ENCODE measurements at regions not wholly inside any gene's neighbourhood (a gene's known extent, or its start where the extent isn't known, plus 50 kb on each side); places are given as distances from the start of the nearest gene placed in this dataset.
"Not testable (repeated sequence)": the region's sequence is repeated elsewhere in the genome, so short reads cannot be mapped to it uniquely, and the experiment has no call there.

DNA sequence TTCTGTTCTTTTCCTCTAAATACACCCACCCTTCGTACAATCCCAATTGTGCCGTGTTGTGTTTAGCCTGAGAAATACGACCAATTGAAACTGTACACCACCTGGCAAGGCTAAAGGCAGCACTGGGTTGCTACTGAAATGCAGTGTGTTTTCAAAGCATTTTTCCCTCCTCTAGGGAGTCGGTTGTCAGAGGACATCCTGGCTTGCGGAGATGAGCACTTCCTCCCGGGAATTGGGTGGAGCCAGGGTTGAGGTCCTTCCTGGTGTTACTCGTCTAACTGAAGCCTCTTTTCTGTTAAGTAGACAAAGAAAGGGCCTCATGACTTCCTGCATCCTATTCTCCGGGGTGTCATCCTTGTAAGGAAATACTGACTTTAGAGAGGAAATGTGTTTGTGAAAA lies 133.5 kb downstream of the MTPAP start:
- H3K27ac Mint-ChIP-seq, result no peak overlapping the region
- peaks cover 4% of the 10 kb centered on the region for H3K4me1 Mint-ChIP-seq (ENCODE audit: low read depth)
- peaks cover 50% of the 10 kb centered on the region for H3K27me3 Mint-ChIP-seq (ENCODE audit: low read depth)
- H3K36me3 Mint-ChIP-seq (ENCODE audit: low read depth), result no peaks in the 10 kb centered on the region
- no peak overlapping the region for H3K4me3 Mint-ChIP-seq
- H3K9me3 Mint-ChIP-seq, result no peaks in the 10 kb centered on the region

DNA sequence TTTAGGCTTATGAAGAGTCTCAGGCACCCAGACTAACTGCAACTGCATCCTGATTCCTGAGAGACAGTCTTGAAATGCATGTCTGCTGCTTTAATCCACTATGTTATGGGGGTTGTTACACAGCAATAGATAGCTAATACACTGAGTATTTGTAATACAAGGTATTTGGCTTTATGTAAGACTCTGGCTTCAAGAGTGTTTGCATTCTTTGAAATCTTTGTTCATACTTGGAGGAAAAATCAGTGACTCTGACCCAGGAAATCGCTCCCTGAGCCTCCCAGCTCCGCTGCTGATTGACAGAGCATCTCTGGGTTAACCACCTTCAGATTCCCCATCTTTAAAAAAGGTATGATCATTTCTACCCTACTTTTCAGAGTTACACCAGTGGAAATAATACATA lies 133.9 kb downstream of the MTPAP start:
- Mint-ChIP-seq H3K9me3 (no peaks in the 10 kb centered on the region), H3K27ac (no peak overlapping the region), H3K27me3 (ENCODE audit: low read depth) (peaks cover 50% of the 10 kb centered on the region), H3K36me3 (ENCODE audit: low read depth) (no peaks in the 10 kb centered on the region), H3K4me3 (no peak overlapping the region), H3K4me1 (ENCODE audit: low read depth) (peaks cover 4% of the 10 kb centered on the region)

DNA sequence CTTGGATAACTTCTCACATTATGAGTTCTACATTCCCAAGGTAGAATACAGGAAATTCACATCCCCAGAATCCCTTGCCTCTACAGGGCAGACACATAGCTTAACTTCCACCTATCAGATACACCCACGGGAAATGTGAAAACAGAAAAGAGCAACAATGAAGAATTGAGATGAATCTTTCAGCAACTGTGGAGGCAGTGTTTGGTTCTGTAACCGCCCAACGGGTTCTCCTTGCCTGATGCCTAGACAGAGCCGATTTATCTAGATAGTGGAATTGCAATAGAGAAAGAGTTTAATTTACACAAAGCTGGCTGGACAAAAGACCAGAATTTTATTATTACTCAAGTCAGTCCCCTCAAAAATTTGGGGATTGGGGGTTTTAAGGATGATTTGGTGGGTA lies 138.8 kb downstream of the MTPAP start:
- H3K4me1 Mint-ChIP-seq (ENCODE audit: low read depth), result no peaks in the 10 kb centered on the region
- peaks cover 35% of the 10 kb centered on the region for H3K27me3 Mint-ChIP-seq (ENCODE audit: low read depth)

DNA sequence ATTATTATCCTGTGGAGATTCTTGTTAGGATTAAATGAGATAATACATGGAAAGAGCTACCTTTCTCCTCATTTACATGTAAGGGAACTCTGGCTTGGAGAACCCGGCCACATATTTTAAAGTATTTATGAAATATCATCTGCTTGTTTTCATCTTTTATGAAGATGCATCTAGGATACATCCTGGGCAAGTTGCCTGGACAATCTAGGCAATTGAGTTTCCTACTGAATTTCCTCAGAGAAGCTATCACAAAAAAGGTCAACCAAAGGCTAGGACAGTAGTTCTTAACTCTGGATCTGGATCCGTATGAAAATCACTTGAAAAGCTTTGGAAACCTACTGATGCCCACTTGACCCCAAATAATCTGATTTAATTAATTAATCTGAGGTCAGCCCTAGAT lies 140.7 kb downstream of the MTPAP start:
- H3K36me3 Mint-ChIP-seq (ENCODE audit: low read depth), result no peaks in the 10 kb centered on the region
- H3K27me3 Mint-ChIP-seq (ENCODE audit: low read depth), result peaks cover 26% of the 10 kb centered on the region
- no peak overlapping the region for H3K27ac Mint-ChIP-seq
- no peak overlapping the region for H3K4me3 Mint-ChIP-seq
- no peaks in the 10 kb centered on the region for H3K4me1 Mint-ChIP-seq (ENCODE audit: low read depth)
- peaks cover 7% of the 10 kb centered on the region for H3K9me3 Mint-ChIP-seq

More for the DNA sequence above, 138.8 kb downstream of the MTPAP start:
- H3K27ac Mint-ChIP-seq, result no peak overlapping the region
- H3K9me3 Mint-ChIP-seq, result no peaks in the 10 kb centered on the region
- H3K4me3 Mint-ChIP-seq, result no peak overlapping the region
- no peaks in the 10 kb centered on the region for H3K36me3 Mint-ChIP-seq (ENCODE audit: low read depth)

DNA sequence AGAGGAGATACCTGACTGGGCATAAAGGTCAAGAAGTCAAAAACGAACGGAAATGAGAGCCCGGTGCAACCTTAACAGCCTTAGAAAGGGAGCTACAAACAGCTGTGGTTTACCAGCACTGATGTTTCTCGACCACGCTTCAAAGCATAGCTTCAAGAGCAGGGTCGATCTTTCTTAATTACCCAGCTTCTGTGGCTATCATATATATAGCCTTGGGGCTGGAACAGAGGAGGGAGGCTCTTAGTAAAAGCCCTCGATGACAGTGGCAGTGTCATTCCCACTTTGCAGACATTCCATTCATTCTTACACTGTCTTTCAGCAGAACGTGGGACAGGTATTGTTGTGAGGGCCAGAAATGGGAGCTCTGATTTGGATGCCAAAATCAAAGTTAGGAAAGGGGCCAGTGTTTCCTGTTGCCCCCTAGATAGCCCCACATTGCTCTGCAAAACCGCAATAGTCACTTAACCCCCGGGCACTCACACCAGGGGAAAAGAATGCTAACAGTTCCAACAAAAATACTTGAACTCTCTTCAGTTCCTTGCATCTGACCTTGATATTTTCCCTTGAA lies 141.5 kb downstream of the MTPAP start:
- no peaks in the 10 kb centered on the region for H3K4me1 Mint-ChIP-seq (ENCODE audit: low read depth)
- peaks cover 8% of the 10 kb centered on the region for H3K9me3 Mint-ChIP-seq
- H3K27me3 Mint-ChIP-seq (ENCODE audit: low read depth), result peaks cover 26% of the 10 kb centered on the region
- no peak overlapping the region for H3K27ac Mint-ChIP-seq
- no peaks in the 10 kb centered on the region for H3K36me3 Mint-ChIP-seq (ENCODE audit: low read depth)
- no peak overlapping the region for H3K4me3 Mint-ChIP-seq

DNA sequence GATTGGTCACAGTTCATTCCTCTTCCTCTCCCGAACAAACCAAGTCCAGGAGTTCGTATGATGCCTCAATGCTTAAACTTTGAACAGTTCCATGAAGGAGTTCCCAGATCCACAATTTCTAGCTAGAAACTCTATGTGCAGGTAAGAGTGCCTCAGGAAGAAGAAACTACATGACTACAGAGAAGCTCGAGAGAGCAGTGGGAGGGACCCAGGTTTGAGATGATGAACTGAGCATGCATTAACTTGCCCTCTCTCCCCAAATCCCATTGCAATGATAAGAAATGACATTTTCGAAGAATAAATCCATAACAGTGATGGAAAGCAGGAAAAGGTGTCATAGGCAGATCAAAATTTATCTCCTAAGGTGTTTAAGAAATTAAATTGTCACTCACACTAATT lies 140.6 kb upstream of the JCAD start:
- Mint-ChIP-seq H3K27me3 (ENCODE audit: low read depth) (peaks cover 35% of the 10 kb centered on the region), H3K36me3 (ENCODE audit: low read depth) (no peaks in the 10 kb centered on the region), H3K27ac (no peak overlapping the region), H3K4me1 (ENCODE audit: low read depth) (no peaks in the 10 kb centered on the region), H3K4me3 (no peak overlapping the region), H3K9me3 (peaks cover 8% of the 10 kb centered on the region)

DNA sequence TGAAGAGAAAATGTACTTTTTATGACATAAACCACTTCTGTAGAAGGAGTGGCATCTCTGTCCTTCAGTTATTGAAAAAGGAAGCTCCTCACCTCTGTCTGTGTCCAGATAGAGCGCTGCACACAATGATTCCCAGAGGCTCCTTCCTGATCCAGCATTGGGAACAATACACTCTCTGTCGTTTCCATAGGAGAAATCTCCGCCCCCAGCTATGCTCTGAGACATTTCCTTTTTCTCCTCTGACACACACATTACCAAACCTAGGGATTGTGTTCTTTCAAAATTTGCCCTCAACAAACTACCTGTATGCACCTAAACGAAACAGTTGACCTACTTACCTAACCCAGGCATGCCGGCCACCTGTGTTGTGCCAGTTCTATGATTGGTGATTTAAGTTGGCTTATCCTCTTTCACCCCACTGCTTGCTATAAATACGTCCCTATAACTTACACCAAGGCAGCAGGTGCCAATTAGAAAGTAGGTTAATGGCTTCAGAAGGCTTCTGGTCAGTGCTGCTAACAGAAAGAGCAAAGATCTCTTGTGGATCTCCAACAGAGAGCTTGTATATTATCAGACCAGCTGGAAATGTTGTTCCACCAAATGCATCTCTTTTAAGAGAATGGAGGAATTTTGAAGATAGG lies 140.1 kb upstream of the JCAD start:
- peaks cover 8% of the 10 kb centered on the region for H3K9me3 Mint-ChIP-seq

DNA sequence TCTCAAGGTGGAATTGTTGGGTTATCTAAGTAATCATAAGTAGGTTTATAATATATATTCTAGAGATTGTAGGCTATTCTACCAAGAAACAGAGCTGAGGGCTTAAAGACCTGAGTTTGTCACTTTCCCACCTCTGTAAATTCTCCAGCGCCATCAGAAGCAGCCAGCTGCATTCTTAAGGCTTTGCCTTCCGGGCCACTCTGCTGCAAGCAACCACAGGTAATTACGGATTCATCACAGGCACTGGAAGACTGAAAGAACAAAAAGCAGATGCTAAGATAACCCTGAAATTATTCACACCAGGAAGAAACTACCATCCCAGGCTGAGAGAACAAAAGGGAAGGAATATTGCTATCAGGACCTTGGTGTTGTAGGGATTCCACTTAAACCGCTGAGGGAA lies 137.8 kb upstream of the JCAD start:
- Mint-ChIP-seq H3K27ac (no peak overlapping the region), H3K4me1 (ENCODE audit: low read depth) (peaks cover 6% of the 10 kb centered on the region), H3K36me3 (ENCODE audit: low read depth) (no peaks in the 10 kb centered on the region), H3K9me3 (no peaks in the 10 kb centered on the region), H3K27me3 (ENCODE audit: low read depth) (peaks cover 51% of the 10 kb centered on the region), H3K4me3 (no peak overlapping the region)

More for the DNA sequence above, 140.1 kb upstream of the JCAD start:
- H3K27me3 Mint-ChIP-seq (ENCODE audit: low read depth), result peaks cover 37% of the 10 kb centered on the region
- no peaks in the 10 kb centered on the region for H3K36me3 Mint-ChIP-seq (ENCODE audit: low read depth)
- no peak overlapping the region for H3K27ac Mint-ChIP-seq
- no peaks in the 10 kb centered on the region for H3K4me1 Mint-ChIP-seq (ENCODE audit: low read depth)
- no peak overlapping the region for H3K4me3 Mint-ChIP-seq

DNA sequence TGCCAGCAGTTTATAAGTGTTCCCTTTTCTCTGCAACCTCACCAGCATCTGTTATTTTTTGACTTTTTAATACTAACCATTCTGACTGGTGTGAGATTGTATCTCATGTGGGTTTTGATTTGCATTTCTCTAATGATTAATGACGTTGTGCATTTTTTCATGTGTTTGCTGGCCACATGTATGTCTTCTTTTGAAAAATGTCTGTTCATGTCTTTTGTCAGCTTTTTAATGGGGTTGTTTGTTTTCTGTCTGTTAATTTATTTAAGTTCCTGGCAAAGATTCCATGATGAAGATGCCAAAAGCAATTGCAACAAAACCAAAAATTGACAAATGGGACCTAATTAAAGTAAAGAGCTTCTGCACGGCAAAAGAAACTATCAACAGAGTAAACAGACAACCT lies 137.2 kb upstream of the JCAD start:
- not testable (repeated sequence) for H3K4me1 Mint-ChIP-seq (ENCODE audit: low read depth); H3K4me3 Mint-ChIP-seq; H3K36me3 Mint-ChIP-seq (ENCODE audit: low read depth); H3K9me3 Mint-ChIP-seq; H3K27ac Mint-ChIP-seq
- peaks cover 51% of the 10 kb centered on the region for H3K27me3 Mint-ChIP-seq (ENCODE audit: low read depth)

DNA sequence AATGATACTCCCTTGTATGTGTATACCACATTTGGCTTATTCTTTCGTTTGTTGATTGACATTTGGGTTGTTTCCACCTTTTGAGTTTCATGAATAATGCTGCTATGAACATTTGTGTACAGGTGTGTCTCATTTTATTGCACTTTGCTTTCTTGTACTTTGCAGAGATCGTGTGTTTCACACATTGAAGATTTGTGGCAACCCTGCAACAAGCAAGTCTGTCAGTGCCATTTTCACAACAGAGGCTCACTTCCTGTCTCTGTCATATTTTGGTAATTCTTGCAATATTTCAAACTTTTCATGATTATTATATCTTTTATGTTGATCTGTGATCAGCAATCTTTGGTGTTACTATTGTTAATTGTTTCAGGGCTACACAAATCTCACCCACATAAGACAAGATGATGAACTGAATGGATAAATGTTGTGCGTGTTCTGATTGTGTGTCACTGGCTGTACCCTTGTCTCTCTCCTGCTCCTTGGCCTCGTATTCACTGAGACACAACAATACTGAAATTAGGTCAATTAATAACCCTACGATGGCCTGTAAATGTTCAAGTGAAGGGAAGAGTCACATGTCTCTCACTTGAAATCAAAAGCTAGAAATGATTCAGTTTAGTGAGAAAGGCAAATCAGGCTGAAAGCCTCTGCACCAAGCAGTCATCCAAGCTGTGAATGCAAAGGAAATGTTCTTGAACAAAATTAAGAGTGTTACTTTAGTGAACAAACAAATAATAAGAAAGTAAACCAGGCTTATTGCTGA lies 133.6 kb upstream of the JCAD start:
- Mint-ChIP-seq H3K4me3 (no peak overlapping the region), H3K36me3 (ENCODE audit: low read depth) (no peaks in the 10 kb centered on the region), H3K27me3 (ENCODE audit: low read depth) (peaks cover 35% of the 10 kb centered on the region), H3K4me1 (ENCODE audit: low read depth) (peaks cover 6% of the 10 kb centered on the region), H3K27ac (no peak overlapping the region), H3K9me3 (no peaks in the 10 kb centered on the region)

DNA sequence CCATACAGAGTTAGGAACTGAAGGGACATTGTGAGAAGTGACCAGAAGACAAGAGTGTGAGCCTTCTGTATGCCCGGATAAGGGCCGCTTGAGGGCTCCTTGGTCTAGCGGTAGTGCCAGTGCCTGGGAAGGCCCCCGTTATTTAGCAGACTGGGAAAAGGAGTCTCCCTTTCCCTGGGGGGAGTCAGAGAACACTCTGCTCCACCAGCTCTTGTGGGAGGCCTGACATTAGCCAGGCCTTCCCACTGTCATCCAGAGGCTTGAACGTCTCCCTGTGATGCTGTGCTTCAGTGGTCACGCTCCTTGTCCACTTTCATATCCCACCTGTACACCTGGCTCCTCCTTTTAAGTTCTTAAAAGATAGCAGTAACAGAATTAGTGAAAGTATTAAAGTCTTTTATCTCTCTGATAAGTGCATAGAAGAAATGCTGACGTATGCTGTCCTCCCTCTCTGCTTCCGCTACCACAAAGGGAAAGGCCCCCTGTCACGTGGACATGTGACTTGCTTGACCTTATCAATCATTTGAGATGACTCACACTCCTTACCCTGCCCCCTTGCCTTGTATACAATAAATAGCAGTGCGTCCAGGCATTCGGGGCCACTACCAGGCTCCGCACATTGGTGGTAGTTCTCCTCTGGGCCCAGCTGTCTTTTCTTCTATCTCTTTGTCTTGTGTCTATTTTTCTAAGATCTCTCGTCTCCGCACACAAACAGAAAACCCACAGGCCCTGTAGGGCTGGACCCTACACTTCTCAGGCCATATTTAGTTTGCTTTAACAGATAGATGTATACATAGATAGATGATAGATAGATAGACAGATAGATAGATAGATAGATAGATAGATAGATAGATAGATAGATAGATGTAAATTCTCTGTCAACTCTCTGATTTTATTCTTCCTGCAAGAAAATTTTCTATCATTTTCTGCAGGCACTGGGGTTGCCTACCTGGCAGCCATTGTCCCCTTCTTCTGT lies 131.5 kb upstream of the JCAD start:
- no peak overlapping the region for H3K4me3 Mint-ChIP-seq
- no peak overlapping the region for H3K27ac Mint-ChIP-seq
- no peaks in the 10 kb centered on the region for H3K9me3 Mint-ChIP-seq
- peaks cover 23% of the 10 kb centered on the region for H3K27me3 Mint-ChIP-seq (ENCODE audit: low read depth)
- no peaks in the 10 kb centered on the region for H3K36me3 Mint-ChIP-seq (ENCODE audit: low read depth)
- peaks cover 6% of the 10 kb centered on the region for H3K4me1 Mint-ChIP-seq (ENCODE audit: low read depth)

DNA sequence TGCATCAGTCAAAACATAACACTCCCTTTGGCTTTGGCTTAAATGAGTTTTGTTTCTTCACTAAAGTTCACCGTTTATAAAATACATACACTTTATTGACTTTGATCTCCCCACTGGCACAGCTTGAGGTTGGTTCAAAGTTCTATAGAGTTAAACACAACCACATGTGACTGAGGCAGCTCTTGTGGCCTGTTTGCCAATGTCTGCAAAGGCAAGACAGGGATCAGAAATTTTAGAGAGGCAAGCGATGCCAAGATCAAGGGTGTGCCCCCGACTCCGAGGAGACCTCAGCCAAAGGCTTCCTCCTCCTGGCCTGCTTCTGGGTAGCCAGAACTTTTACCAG lies 129.8 kb upstream of the JCAD start:
- no peaks in the 10 kb centered on the region for H3K9me3 Mint-ChIP-seq
- peaks cover 19% of the 10 kb centered on the region for H3K27me3 Mint-ChIP-seq (ENCODE audit: low read depth)
- no peaks in the 10 kb centered on the region for H3K36me3 Mint-ChIP-seq (ENCODE audit: low read depth)
- H3K4me1 Mint-ChIP-seq (ENCODE audit: low read depth), result peaks cover 6% of the 10 kb centered on the region
- H3K4me3 Mint-ChIP-seq, result no peak overlapping the region
- H3K27ac Mint-ChIP-seq, result no peak overlapping the region

DNA sequence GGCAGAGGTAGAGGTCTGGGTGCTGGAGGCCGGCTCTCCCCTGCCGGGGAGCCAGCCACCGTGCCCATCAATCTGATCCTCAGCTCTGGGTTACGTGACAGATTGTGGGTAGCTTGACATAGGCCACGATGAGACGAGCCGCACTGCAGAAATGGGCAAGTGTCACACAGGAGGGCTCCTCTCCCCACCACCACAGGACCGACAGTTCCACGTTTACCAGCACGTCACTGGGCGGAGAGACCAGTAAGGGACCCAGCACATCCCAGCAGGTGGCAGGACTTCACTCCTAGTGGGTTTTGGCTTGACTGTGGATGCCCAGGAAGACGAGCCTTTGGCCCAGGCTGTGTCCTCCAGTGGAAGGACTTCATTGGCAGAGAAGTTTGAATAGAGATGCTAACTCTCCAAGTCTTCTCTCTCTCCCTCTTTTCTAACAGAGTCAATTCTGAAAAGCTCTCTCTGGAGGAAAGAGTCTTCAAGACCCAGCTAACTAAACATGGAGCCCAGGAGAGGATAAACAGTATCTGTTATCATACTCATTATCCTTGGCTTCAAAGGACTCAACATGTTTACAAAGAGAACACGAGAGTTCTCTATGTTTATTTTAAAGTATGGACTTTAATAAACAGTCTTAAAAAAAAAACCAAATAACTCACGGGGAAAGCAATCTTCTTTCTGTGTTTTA lies 129.3 kb upstream of the JCAD start:
- Mint-ChIP-seq H3K4me1 (ENCODE audit: low read depth) (peaks cover 6% of the 10 kb centered on the region), H3K36me3 (ENCODE audit: low read depth) (no peaks in the 10 kb centered on the region), H3K4me3 (no peak overlapping the region), H3K9me3 (no peaks in the 10 kb centered on the region), H3K27ac (no peak overlapping the region), H3K27me3 (ENCODE audit: low read depth) (peaks cover 16% of the 10 kb centered on the region)

DNA sequence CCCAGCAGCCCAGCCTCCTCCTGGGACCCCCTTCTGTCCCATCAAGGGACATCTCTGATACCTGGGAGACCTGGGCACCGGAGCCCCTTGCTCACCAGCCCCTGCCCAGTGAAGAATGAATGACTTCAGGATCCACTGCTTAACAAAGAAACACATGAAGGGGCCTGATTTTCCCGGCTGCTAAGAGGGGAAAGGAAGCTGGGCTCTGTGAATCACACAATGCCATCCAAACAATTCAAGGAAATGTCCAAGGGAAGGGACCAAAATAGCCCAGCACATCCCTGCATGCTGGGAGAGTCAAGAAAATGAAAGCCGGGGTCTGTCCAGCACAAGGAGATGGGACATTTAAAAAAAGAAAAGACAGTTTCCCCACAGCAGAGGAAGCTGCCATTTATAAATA lies 128.7 kb upstream of the JCAD start:
- Mint-ChIP-seq H3K4me3 (no peak overlapping the region), H3K27ac (no peak overlapping the region), H3K4me1 (ENCODE audit: low read depth) (peaks cover 3% of the 10 kb centered on the region), H3K36me3 (ENCODE audit: low read depth) (no peaks in the 10 kb centered on the region), H3K27me3 (ENCODE audit: low read depth) (peaks cover 13% of the 10 kb centered on the region), H3K9me3 (no peaks in the 10 kb centered on the region)

Data from T-helper 1 cell treated with Interleukin-12 subunit alpha and Interleukin-12 subunit beta and Interleukin-4 antibody, amounts not matched to agents 30 μg/mL and 1 μg/mL, for 36 hours (primary cell).